Gastrocnemius medialis (tissue), 4 donors: ENCODE measurements at regions not wholly inside any gene's neighbourhood (a gene's known extent, or its start where the extent isn't known, plus 50 kb on each side); places are given as distances from the start of the nearest gene placed in this dataset.

Experiments
- ATAC-seq, 2 donors: fragments of 150-250 bp; one replicate each; pipeline ENCODE4 v1.9.1; 2016
- DNase-seq, 2 donors: peaks; one replicate each; pipeline ENCODE4 v3.0.0-alpha.2; 2019
- H3K27ac ChIP-seq, 4 donors: fragments of 200-600 bp; sonication (generic); 1 replicate in 1 of 4; 2 replicates in 3 of 4; pipeline ENCODE4 v1.5.1; 2016 to 2018; ENCODE audit warnings: mild to moderate bottlenecking in 2 of 4, moderate library complexity in 1 of 4
- H3K27me3 ChIP-seq, 3 donors: fragments of 200-600 bp; sonication (generic) in 2 of 3; 1 replicate in 1 of 3; 2 replicates in 2 of 3; pipeline versions ENCODE4 v1.5.1 to v1.6.0; 2016 to 2019; ENCODE audit warnings: mild to moderate bottlenecking in 1 of 3, moderate library complexity in 1 of 3
- H3K36me3 ChIP-seq, 2 donors: fragments of 200-600 bp; sonication (generic) in 1 of 2; one replicate each; pipeline ENCODE4 v1.5.1; 2017 to 2018
- H3K4me1 ChIP-seq, 2 donors: fragments of 200-600 bp; sonication (generic) in 1 of 2; one replicate each; pipeline ENCODE4 v1.5.1; 2016 to 2017; ENCODE audit warnings: mild to moderate bottlenecking in 2 of 2
- H3K4me3 ChIP-seq, 4 donors: fragments of 200-600 bp; sonication (generic) in 3 of 4; 1 replicate in 1 of 4; 2 replicates in 3 of 4; pipeline ENCODE4 v1.5.1; 2016 to 2019; ENCODE audit warnings: mild to moderate bottlenecking in 2 of 4
- H3K9me3 ChIP-seq, 3 donors: fragments of 200-600 bp; sonication (generic) in 2 of 3; 1 replicate in 1 of 3; 2 replicates in 2 of 3; pipeline ENCODE4 v1.5.1; 2016 to 2019
- CTCF ChIP-seq, 5 experiments: fragments of 450-650 bp in 3 of 5; fragments of 200-600 bp in 2 of 5; sonication (generic) in 2 of 5; IDR thresholded peaks in 4 of 5; conservative IDR thresholded peaks in 1 of 5; 1 replicate in 4 of 5; 2 replicates in 1 of 5; pipeline ENCODE4 v1.5.1; 2016 to 2019; ENCODE audit warnings: antibody characterized with exemption in 5 of 5, mild to moderate bottlenecking in 3 of 5, moderate library complexity in 3 of 5
- POLR2A ChIP-seq, 2 donors: fragments of 450-650 bp; IDR thresholded peaks; one replicate each; pipeline ENCODE4 v1.6.1; 2017; ENCODE audit warnings: antibody characterized with exemption in 2 of 2, mild to moderate bottlenecking in 2 of 2, moderate library complexity in 2 of 2
- in situ Hi-C, 4 donors: fragments of 200-750 bp; cut with MboI; loops; one replicate each; pipeline versions ENCODE4 v1.15.0 to v1.8.0; 2017; ENCODE audit warnings: low sequenced_read_pairs in 4 of 4
- intact Hi-C: fragments of 100-400 bp; cut with DNase I; formaldehyde crosslinking; loops from one replicate; pipeline ENCODE4 v1.15.1; 2023; ENCODE audit warnings: low total_unique reads

- no peak overlapping the region for H3K27ac ChIP-seq
- TF ChIP-seq POLR2A (IDR thresholded peaks at IDR 0.05) = no peak
- no peak for TF ChIP-seq CTCF (IDR thresholded peaks at IDR 0.05 in 4 of 5, conservative IDR thresholded peaks at IDR 0.05 in 1 of 5)
- in situ Hi-C loops (no loop called here), intact Hi-C loops (no loop called here)
- ATAC-seq = no peak
- no peaks in the 10 kb centered on the region for H3K4me1 ChIP-seq
- no peaks in the 10 kb centered on the region for H3K27me3 ChIP-seq
- no peak for DNase-seq
- no peaks in the 10 kb centered on the region for H3K9me3 ChIP-seq
- no peak overlapping the region for H3K4me3 ChIP-seq
- no peaks in the 10 kb centered on the region for H3K36me3 ChIP-seq
Observed at GRCh38 chr15:31523027-31523654, 196.5 kb downstream of the KLF13 start.

DNA sequence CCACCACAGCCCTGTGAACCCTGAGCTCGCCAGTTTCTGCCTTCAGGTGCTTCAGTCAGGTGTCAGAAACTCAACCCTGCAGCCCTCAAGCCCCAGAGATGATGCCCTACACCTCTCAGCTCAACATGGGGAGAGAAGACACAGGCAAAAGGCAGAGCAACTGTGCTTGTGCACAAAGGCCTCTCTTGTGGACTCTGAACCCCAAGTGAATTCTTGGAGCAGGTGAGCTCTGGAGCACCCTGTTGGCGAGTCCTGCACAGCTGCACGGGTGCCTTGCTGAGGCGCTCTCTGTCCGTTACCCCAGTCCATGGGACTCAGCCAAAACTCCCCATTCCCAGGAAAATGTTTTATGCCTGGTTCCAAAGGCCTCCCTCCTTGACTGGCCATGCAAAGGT, 197.0 kb downstream of the KLF13 start:
- TF ChIP-seq POLR2A (IDR thresholded peaks at IDR 0.05) (no peak), CTCF (IDR thresholded peaks at IDR 0.05 in 4 of 5, conservative IDR thresholded peaks at IDR 0.05 in 1 of 5) (no peak)
- no peaks in the 10 kb centered on the region for H3K36me3 ChIP-seq
- intact Hi-C loops (no loop called here), in situ Hi-C loops (no loop called here)
- DNase-seq (no peak), ATAC-seq (no peak)
- no peaks in the 10 kb centered on the region for H3K27me3 ChIP-seq
- no peaks in the 10 kb centered on the region for H3K4me1 ChIP-seq
- H3K4me3 ChIP-seq = no peak overlapping the region
- no peaks in the 10 kb centered on the region for H3K9me3 ChIP-seq
- no peak overlapping the region for H3K27ac ChIP-seq

GRCh38 chr15:31525185-31525695, 198.6 kb downstream of the KLF13 start:
- ATAC-seq (no peak), DNase-seq (no peak)
- Histone ChIP-seq H3K27ac (no peak overlapping the region), H3K4me3 (no peak overlapping the region), H3K4me1 (no peaks in the 10 kb centered on the region), H3K36me3 (no peaks in the 10 kb centered on the region), H3K9me3 (no peaks in the 10 kb centered on the region), H3K27me3 (no peaks in the 10 kb centered on the region)
- intact Hi-C loops (no loop called here), in situ Hi-C loops (no loop called here)
- TF ChIP-seq POLR2A (IDR thresholded peaks at IDR 0.05) (no peak), CTCF (IDR thresholded peaks at IDR 0.05 in 4 of 5, conservative IDR thresholded peaks at IDR 0.05 in 1 of 5) (no peak)

GRCh38 chr15:31525988-31526665, 199.5 kb downstream of the KLF13 start:
- H3K36me3 ChIP-seq = no peaks in the 10 kb centered on the region
- ATAC-seq = no peak

More at GRCh38 chr15:31525988-31526665, 199.5 kb downstream of the KLF13 start:
- in situ Hi-C loops (no loop called here), intact Hi-C loops (no loop called here)
- Histone ChIP-seq H3K27ac (no peak overlapping the region), H3K9me3 (no peaks in the 10 kb centered on the region), H3K27me3 (no peaks in the 10 kb centered on the region), H3K4me1 (no peaks in the 10 kb centered on the region), H3K4me3 (no peak overlapping the region)
- no peak for TF ChIP-seq POLR2A (IDR thresholded peaks at IDR 0.05)
- no peak for TF ChIP-seq CTCF (IDR thresholded peaks at IDR 0.05 in 4 of 5, conservative IDR thresholded peaks at IDR 0.05 in 1 of 5)
- DNase-seq = no peak
